ENCODE measurements at regions not wholly inside any gene's neighbourhood (a gene's known extent, or its start where the extent isn't known, plus 50 kb on each side); places are given as distances from the start of the nearest gene placed in this dataset.
"Not testable (repeated sequence)": the region's sequence is repeated elsewhere in the genome, so short reads cannot be mapped to it uniquely, and the experiment has no call there.

GRCh38 chr7:69434398-69434815 is 163.9 kb upstream of the AUTS2 start:
- DNase-seq (ENCODE audit: low read depth): no peak

GRCh38 chr7:69435711-69436110 is 162.6 kb upstream of the AUTS2 start:
- DNase-seq (ENCODE audit: low read depth): no peak

- no peak for DNase-seq (ENCODE audit: low read depth)
Measured at GRCh38 chr7:69436946-69437345, 161.3 kb upstream of the AUTS2 start.

GRCh38 chr7:69438584-69439412 is 159.5 kb upstream of the AUTS2 start:
- no peak for DNase-seq (ENCODE audit: low read depth)

- DNase-seq (ENCODE audit: low read depth): no peak
Measured at GRCh38 chr7:69439636-69440325, 158.5 kb upstream of the AUTS2 start.

- DNase-seq (ENCODE audit: low read depth): no peak
Measured at GRCh38 chr7:69440976-69441375, 157.3 kb upstream of the AUTS2 start.

- DNase-seq (ENCODE audit: low read depth): no peak
Measured at GRCh38 chr7:69443136-69443535, 155.1 kb upstream of the AUTS2 start.

- DNase-seq (ENCODE audit: low read depth): no peak
Measured at GRCh38 chr7:69445541-69445940, 152.7 kb upstream of the AUTS2 start.

GRCh38 chr7:69446213-69446612 is 152.1 kb upstream of the AUTS2 start:
- not testable (repeated sequence) for DNase-seq (ENCODE audit: low read depth)

- DNase-seq (ENCODE audit: low read depth): no peak
Measured at GRCh38 chr7:69448071-69448470, 150.2 kb upstream of the AUTS2 start.

- no peak for DNase-seq (ENCODE audit: low read depth)
Measured at GRCh38 chr7:69450456-69450855, 147.8 kb upstream of the AUTS2 start.

GRCh38 chr7:69451715-69452114 is 146.6 kb upstream of the AUTS2 start:
- no peak for DNase-seq (ENCODE audit: low read depth)

- no peak for DNase-seq (ENCODE audit: low read depth)
Measured at GRCh38 chr7:69452797-69453196, 145.5 kb upstream of the AUTS2 start.

GRCh38 chr7:69457595-69458504 is 140.4 kb upstream of the AUTS2 start:
- no peak for DNase-seq (ENCODE audit: low read depth)

GRCh38 chr7:69464035-69464434 is 134.2 kb upstream of the AUTS2 start:
- DNase-seq (ENCODE audit: low read depth): no peak

GRCh38 chr7:69465262-69465661 is 133.0 kb upstream of the AUTS2 start:
- DNase-seq (ENCODE audit: low read depth): no peak

GRCh38 chr7:69467826-69468225 is 130.4 kb upstream of the AUTS2 start:
- DNase-seq (ENCODE audit: low read depth): no peak

GRCh38 chr7:69476416-69476815 is 121.9 kb upstream of the AUTS2 start:
- DNase-seq (ENCODE audit: low read depth): no peak

GRCh38 chr7:69482676-69483075 is 115.6 kb upstream of the AUTS2 start:
- DNase-seq (ENCODE audit: low read depth): no peak

GRCh38 chr7:69489533-69489932 is 108.7 kb upstream of the AUTS2 start:
- DNase-seq (ENCODE audit: low read depth): no peak

GRCh38 chr7:69498671-69499070 is 99.6 kb upstream of the AUTS2 start:
- no peak for DNase-seq (ENCODE audit: low read depth)

- no peak for DNase-seq (ENCODE audit: low read depth)
Measured at GRCh38 chr7:69502358-69502757, 95.9 kb upstream of the AUTS2 start.
